ENCODE measurements at regions not wholly inside any gene's neighbourhood (a gene's known extent, or its start where the extent isn't known, plus 50 kb on each side); places are given as distances from the start of the nearest gene placed in this dataset.

GRCh38 chr1:187903223-187903622, 1074.5 kb downstream of the PLA2G4A start:
- no peaks in the 10 kb centered on the region for H3K27me3 Mint-ChIP-seq
- TF ChIP-seq CTCF (conservative IDR thresholded peaks at IDR 0.05): no peak
- H3K9me3 Mint-ChIP-seq: no peaks in the 10 kb centered on the region
- no peaks in the 10 kb centered on the region for H3K36me3 Mint-ChIP-seq
- no peak overlapping the region for H3K4me3 Mint-ChIP-seq
- H3K4me1 Mint-ChIP-seq (ENCODE audit: unreplicated experiment): no peaks in the 10 kb centered on the region
- no peak for DNase-seq (ENCODE audit: extremely low spot score, unreplicated experiment)
- no peak overlapping the region for H3K27ac Mint-ChIP-seq

GRCh38 chr1:187909382-187909781, 1080.6 kb downstream of the PLA2G4A start:
- Mint-ChIP-seq H3K27me3 (no peaks in the 10 kb centered on the region), H3K4me1 (ENCODE audit: unreplicated experiment) (no peaks in the 10 kb centered on the region), H3K36me3 (no peaks in the 10 kb centered on the region), H3K27ac (no peak overlapping the region), H3K9me3 (no peaks in the 10 kb centered on the region), H3K4me3 (no peak overlapping the region)
- no peak for TF ChIP-seq CTCF (conservative IDR thresholded peaks at IDR 0.05)
- no peak for DNase-seq (ENCODE audit: extremely low spot score, unreplicated experiment)

- H3K4me1 Mint-ChIP-seq (ENCODE audit: unreplicated experiment): no peaks in the 10 kb centered on the region
- H3K36me3 Mint-ChIP-seq: no peaks in the 10 kb centered on the region
- H3K27ac Mint-ChIP-seq: no peak overlapping the region
- no peak for TF ChIP-seq CTCF (conservative IDR thresholded peaks at IDR 0.05)
- no peak for DNase-seq (ENCODE audit: extremely low spot score, unreplicated experiment)
- H3K4me3 Mint-ChIP-seq: no peak overlapping the region
- no peaks in the 10 kb centered on the region for H3K9me3 Mint-ChIP-seq
- H3K27me3 Mint-ChIP-seq: no peaks in the 10 kb centered on the region
These were observed 1083.1 kb downstream of the PLA2G4A start for GRCh38 chr1:187911820-187912219.

GRCh38 chr1:187920976-187921375, 1092.2 kb downstream of the PLA2G4A start:
- Mint-ChIP-seq H3K27me3 (no peaks in the 10 kb centered on the region), H3K4me3 (no peak overlapping the region), H3K36me3 (no peaks in the 10 kb centered on the region), H3K4me1 (ENCODE audit: unreplicated experiment) (no peaks in the 10 kb centered on the region), H3K27ac (no peak overlapping the region), H3K9me3 (no peaks in the 10 kb centered on the region)
- no peak for TF ChIP-seq CTCF (conservative IDR thresholded peaks at IDR 0.05)
- no peak for DNase-seq (ENCODE audit: extremely low spot score, unreplicated experiment)

- Mint-ChIP-seq H3K4me3 (no peak overlapping the region), H3K36me3 (no peaks in the 10 kb centered on the region), H3K9me3 (no peaks in the 10 kb centered on the region), H3K4me1 (ENCODE audit: unreplicated experiment) (no peaks in the 10 kb centered on the region), H3K27ac (no peak overlapping the region), H3K27me3 (no peaks in the 10 kb centered on the region)
- TF ChIP-seq CTCF (conservative IDR thresholded peaks at IDR 0.05): no peak
- DNase-seq (ENCODE audit: extremely low spot score, unreplicated experiment): no peak
These were observed 1092.7 kb downstream of the PLA2G4A start for GRCh38 chr1:187921426-187921825.

- no peak for DNase-seq (ENCODE audit: extremely low spot score, unreplicated experiment)
- no peaks in the 10 kb centered on the region for H3K36me3 Mint-ChIP-seq
- H3K27ac Mint-ChIP-seq: no peak overlapping the region
- H3K4me3 Mint-ChIP-seq: no peak overlapping the region
- no peaks in the 10 kb centered on the region for H3K4me1 Mint-ChIP-seq (ENCODE audit: unreplicated experiment)
- no peaks in the 10 kb centered on the region for H3K27me3 Mint-ChIP-seq
- H3K9me3 Mint-ChIP-seq: no peaks in the 10 kb centered on the region
- no peak for TF ChIP-seq CTCF (conservative IDR thresholded peaks at IDR 0.05)
These were observed 1093.5 kb downstream of the PLA2G4A start for GRCh38 chr1:187922255-187922654.

All from type B pancreatic cell (in vitro differentiated cells).